ENCODE measurements at regions not wholly inside any gene's neighbourhood (a gene's known extent, or its start where the extent isn't known, plus 50 kb on each side); places are given as distances from the start of the nearest gene placed in this dataset.

- Histone ChIP-seq H2AFZ (no peak overlapping the region), H3K36me3 (ENCODE audit: low read depth) (no peaks in the 10 kb centered on the region), H3K79me2 (ENCODE audit: insufficient read depth) (no peaks in the 10 kb centered on the region), H3K27ac (no peak overlapping the region), H3K4me1 (ENCODE audit: insufficient read depth) (peaks cover 13% of the 10 kb centered on the region; the same call in 1 of the 2 replicates), H3F3A (ENCODE audit: insufficient read depth) (0 out of 2 replicates have a peak, but pooled peaks cover 4% of the 10 kb centered on the region), H4K20me1 (ENCODE audit: insufficient read depth) (no peaks in the 10 kb centered on the region), H3K9ac (no peak overlapping the region), H3K9me3 (ENCODE audit: low read depth) (no peaks in the 10 kb centered on the region), H3K4me2 (ENCODE audit: unreplicated experiment) (no peak overlapping the region), H3K4me3 (no peak overlapping the region), H3K27me3 (replicated peaks; ENCODE audit: insufficient read depth) (no peaks in the 10 kb centered on the region), H3K9me2 (ENCODE audit: insufficient read depth) (no peaks in the 10 kb centered on the region)
- in situ Hi-C loops (cut with MboI): no loop called here
- DNase-seq: no peak
- TF ChIP-seq EZH2 (IDR thresholded peaks at IDR 0.05; ENCODE audit: insufficient read depth, poor library complexity, severe bottlenecking): no peak
- 88 to 93% methylated on average over 3 of the region's 3 CpGs for WGBS, 2 experiments (ENCODE audit: low coverage in 1 of 2, low lambda C conversion rate in 2 of 2, missing lambda C conversion rate in 2 of 2)
Measured at GRCh38 chr3:132261506-132261905, 55.7 kb upstream of the ACP3 start.

DNA sequence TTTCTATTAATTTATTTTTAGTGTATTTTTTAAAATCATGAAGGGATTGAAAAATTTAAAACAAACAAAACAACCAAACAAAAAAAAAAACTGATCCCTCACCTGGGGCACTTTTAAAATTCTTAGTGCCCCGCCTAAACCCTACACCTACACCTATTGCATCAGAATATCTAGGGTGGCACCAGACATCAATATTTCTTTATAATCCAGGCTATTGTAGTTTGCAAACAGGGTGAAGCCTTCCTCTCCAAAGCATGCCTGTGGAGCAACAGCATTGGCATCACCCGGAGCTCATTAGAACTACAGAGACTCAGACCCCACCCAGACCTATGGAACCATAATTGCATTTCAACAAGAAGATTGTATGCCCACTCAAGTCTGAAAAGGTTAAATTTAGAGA is 54.9 kb upstream of the ACP3 start:
- DNase-seq: no peak
- in situ Hi-C loops (cut with MboI): no loop called here

GRCh38 chr3:132262956-132263355 is 54.3 kb upstream of the ACP3 start:
- no peak for DNase-seq
- H3K9me3 ChIP-seq (ENCODE audit: low read depth): no peaks in the 10 kb centered on the region
- H3K4me1 ChIP-seq (ENCODE audit: insufficient read depth): peaks cover 5% of the 10 kb centered on the region; the same call in 1 of the 2 replicates
- H2AFZ ChIP-seq: no peak overlapping the region
- H3K27me3 ChIP-seq (replicated peaks; ENCODE audit: insufficient read depth): no peaks in the 10 kb centered on the region
- no peak for TF ChIP-seq EZH2 (IDR thresholded peaks at IDR 0.05; ENCODE audit: insufficient read depth, poor library complexity, severe bottlenecking)
- TF ChIP-seq EZH2phosphoT487 (IDR thresholded peaks at IDR 0.05; ENCODE audit: insufficient read depth, low read depth): no peak
- no peak overlapping the region for H3K4me3 ChIP-seq
- H3K27ac ChIP-seq: no peak overlapping the region
- H3K9me2 ChIP-seq (ENCODE audit: insufficient read depth): no peaks in the 10 kb centered on the region
- in situ Hi-C loops (cut with MboI): no loop called here
- no peak overlapping the region for H3K4me2 ChIP-seq (ENCODE audit: unreplicated experiment)
- no peaks in the 10 kb centered on the region for H3K36me3 ChIP-seq (ENCODE audit: low read depth)
- H3F3A ChIP-seq (ENCODE audit: insufficient read depth): no peaks in the 10 kb centered on the region
- H4K20me1 ChIP-seq (ENCODE audit: insufficient read depth): no peaks in the 10 kb centered on the region
- no peaks in the 10 kb centered on the region for H3K79me2 ChIP-seq (ENCODE audit: insufficient read depth)
- 80 to 100% methylated on average over 2 of the region's 2 CpGs for WGBS, 2 experiments (ENCODE audit: low coverage in 1 of 2, low lambda C conversion rate in 2 of 2, missing lambda C conversion rate in 2 of 2)
- H3K9ac ChIP-seq: no peak overlapping the region

More for the DNA sequence above, 54.9 kb upstream of the ACP3 start:
- no peaks in the 10 kb centered on the region for H3K9me2 ChIP-seq (ENCODE audit: insufficient read depth)
- H2AFZ ChIP-seq: no peak overlapping the region
- no peaks in the 10 kb centered on the region for H3K79me2 ChIP-seq (ENCODE audit: insufficient read depth)
- no peaks in the 10 kb centered on the region for H3F3A ChIP-seq (ENCODE audit: insufficient read depth)
- no peak overlapping the region for H3K4me2 ChIP-seq (ENCODE audit: unreplicated experiment)
- no peaks in the 10 kb centered on the region for H3K27me3 ChIP-seq (replicated peaks; ENCODE audit: insufficient read depth)
- H3K27ac ChIP-seq: no peak overlapping the region
- H3K9ac ChIP-seq: no peak overlapping the region
- no peaks in the 10 kb centered on the region for H3K9me3 ChIP-seq (ENCODE audit: low read depth)
- H4K20me1 ChIP-seq (ENCODE audit: insufficient read depth): no peaks in the 10 kb centered on the region
- peaks cover 7% of the 10 kb centered on the region; the same call in 1 of the 2 replicates for H3K4me1 ChIP-seq (ENCODE audit: insufficient read depth)
- no peaks in the 10 kb centered on the region for H3K36me3 ChIP-seq (ENCODE audit: low read depth)
- TF ChIP-seq EZH2phosphoT487 (IDR thresholded peaks at IDR 0.05; ENCODE audit: insufficient read depth, low read depth): no peak
- TF ChIP-seq EZH2 (IDR thresholded peaks at IDR 0.05; ENCODE audit: insufficient read depth, poor library complexity, severe bottlenecking): no peak
- H3K4me3 ChIP-seq: no peak overlapping the region
- WGBS, 2 experiments (ENCODE audit: low coverage in 1 of 2, low lambda C conversion rate in 2 of 2, missing lambda C conversion rate in 2 of 2): 96% methylated on average over 2 of the region's 2 CpGs

GRCh38 chr3:132265028-132265427 is 52.2 kb upstream of the ACP3 start:
- Histone ChIP-seq H3K4me2 (ENCODE audit: unreplicated experiment) (no peak overlapping the region), H2AFZ (no peak overlapping the region), H3K9me3 (ENCODE audit: low read depth) (no peaks in the 10 kb centered on the region), H4K20me1 (ENCODE audit: insufficient read depth) (no peaks in the 10 kb centered on the region), H3K9ac (no peak overlapping the region), H3K79me2 (ENCODE audit: insufficient read depth) (no peaks in the 10 kb centered on the region), H3K27me3 (replicated peaks; ENCODE audit: insufficient read depth) (no peaks in the 10 kb centered on the region), H3K9me2 (ENCODE audit: insufficient read depth) (no peaks in the 10 kb centered on the region), H3K36me3 (ENCODE audit: low read depth) (no peaks in the 10 kb centered on the region), H3K27ac (no peak overlapping the region), H3K4me3 (no peak overlapping the region), H3F3A (ENCODE audit: insufficient read depth) (no peaks in the 10 kb centered on the region), H3K4me1 (ENCODE audit: insufficient read depth) (peaks cover 5% of the 10 kb centered on the region; the same call in 1 of the 2 replicates)
- peak; percentile 39 for DNase-seq
- in situ Hi-C loops (cut with MboI): no loop called here
- TF ChIP-seq EZH2phosphoT487 (IDR thresholded peaks at IDR 0.05; ENCODE audit: insufficient read depth, low read depth) (no peak), EZH2 (IDR thresholded peaks at IDR 0.05; ENCODE audit: insufficient read depth, poor library complexity, severe bottlenecking) (no peak)

- DNase-seq: no peak
- no peaks in the 10 kb centered on the region for H4K20me1 ChIP-seq (ENCODE audit: insufficient read depth)
- H3K4me2 ChIP-seq (ENCODE audit: unreplicated experiment): no peak overlapping the region
- H2AFZ ChIP-seq: no peak overlapping the region
- no peaks in the 10 kb centered on the region for H3K27me3 ChIP-seq (replicated peaks; ENCODE audit: insufficient read depth)
- TF ChIP-seq EZH2 (IDR thresholded peaks at IDR 0.05; ENCODE audit: insufficient read depth, poor library complexity, severe bottlenecking): no peak
- H3K27ac ChIP-seq: no peak overlapping the region
- H3K9me3 ChIP-seq (ENCODE audit: low read depth): no peaks in the 10 kb centered on the region
- H3K4me3 ChIP-seq: no peak overlapping the region
- in situ Hi-C loops (cut with MboI): no loop called here
- no peak overlapping the region for H3K9ac ChIP-seq
- H3F3A ChIP-seq (ENCODE audit: insufficient read depth): no peaks in the 10 kb centered on the region
- 94 to 97% methylated on average over 3 of the region's 3 CpGs for WGBS, 2 experiments (ENCODE audit: low coverage in 1 of 2, low lambda C conversion rate in 2 of 2, missing lambda C conversion rate in 2 of 2)
- no peaks in the 10 kb centered on the region for H3K36me3 ChIP-seq (ENCODE audit: low read depth)
- H3K79me2 ChIP-seq (ENCODE audit: insufficient read depth): no peaks in the 10 kb centered on the region
- no peaks in the 10 kb centered on the region for H3K9me2 ChIP-seq (ENCODE audit: insufficient read depth)
- peaks cover 2% of the 10 kb centered on the region; the same call in 1 of the 2 replicates for H3K4me1 ChIP-seq (ENCODE audit: insufficient read depth)
Measured at GRCh38 chr3:132265488-132265887, 51.7 kb upstream of the ACP3 start.

Measured in GM23248 (cell line).